ENCODE measurements at regions not wholly inside any gene's neighbourhood (a gene's known extent, or its start where the extent isn't known, plus 50 kb on each side); places are given as distances from the start of the nearest gene placed in this dataset.

- Histone ChIP-seq H3K9me3 (ENCODE audit: control insufficient read depth in 2 of 2, low read length in 2 of 2) (no peaks in the 10 kb centered on the region), H3K4me3 (ENCODE audit: low read length in 2 of 2) (no peak overlapping the region), H3K4me1 (ENCODE audit: control insufficient read depth, insufficient read depth, low read length) (no peaks in the 10 kb centered on the region), H3K9ac (ENCODE audit: low read length in 2 of 2) (no peak overlapping the region), H3K27ac (ENCODE audit: low read length) (no peak overlapping the region), H3K27me3 (ENCODE audit: control insufficient read depth in 1 of 2, insufficient read depth in 2 of 2, low read length in 2 of 2) (no peaks in the 10 kb centered on the region), H3K36me3 (ENCODE audit: control insufficient read depth in 2 of 2, insufficient read depth in 2 of 2, low read length in 2 of 2) (no peaks in the 10 kb centered on the region)
Measured at GRCh38 chr5:165956854-165957253, 2334.6 kb upstream of the WWC1 start.

GRCh38 chr5:165981671-165982070 lies 2309.8 kb upstream of the WWC1 start:
- no peaks in the 10 kb centered on the region for H3K36me3 ChIP-seq (ENCODE audit: control insufficient read depth in 2 of 2, insufficient read depth in 2 of 2, low read length in 2 of 2)
- H3K9me3 ChIP-seq (ENCODE audit: control insufficient read depth in 2 of 2, low read length in 2 of 2) = no peaks in the 10 kb centered on the region
- no peak overlapping the region for H3K9ac ChIP-seq (ENCODE audit: low read length in 2 of 2)
- no peaks in the 10 kb centered on the region for H3K27me3 ChIP-seq (ENCODE audit: control insufficient read depth in 1 of 2, insufficient read depth in 2 of 2, low read length in 2 of 2)
- no peak overlapping the region for H3K27ac ChIP-seq (ENCODE audit: low read length)
- no peaks in the 10 kb centered on the region for H3K4me1 ChIP-seq (ENCODE audit: control insufficient read depth, insufficient read depth, low read length)
- H3K4me3 ChIP-seq (ENCODE audit: low read length in 2 of 2) = no peak overlapping the region

DNA sequence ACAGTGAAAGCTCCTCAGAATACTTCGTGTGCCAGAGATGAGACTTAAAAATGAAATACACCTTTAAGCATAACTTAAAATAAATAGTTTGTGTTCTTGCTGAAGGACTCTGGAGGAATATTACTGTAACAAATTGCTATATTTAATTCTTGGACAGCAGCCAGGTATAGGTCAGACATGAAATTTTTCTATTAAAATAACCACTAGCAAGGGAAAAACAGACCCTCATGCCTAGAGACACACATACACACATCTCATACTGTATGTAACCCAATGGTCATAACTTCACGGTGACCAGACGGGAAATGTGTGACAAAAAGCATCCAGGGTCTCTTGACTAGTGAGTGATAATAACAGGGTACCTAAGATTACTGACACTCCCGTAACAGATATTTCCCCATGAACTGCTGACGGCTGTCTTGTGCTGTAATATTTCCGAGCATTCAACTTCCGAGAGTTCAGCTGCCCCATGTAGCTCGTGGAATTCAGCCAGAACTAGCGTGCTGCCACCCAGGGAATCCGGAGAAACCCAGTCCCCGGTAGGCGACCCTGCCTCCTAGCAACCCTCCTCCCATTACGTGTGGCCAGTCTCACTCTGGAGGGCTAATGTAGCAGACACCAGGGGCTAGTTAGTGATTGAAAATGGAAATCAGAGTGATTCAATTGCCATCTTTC lies 2295.1 kb upstream of the WWC1 start:
- H3K27me3 ChIP-seq (ENCODE audit: control insufficient read depth in 1 of 2, insufficient read depth in 2 of 2, low read length in 2 of 2) = no peaks in the 10 kb centered on the region
- no peaks in the 10 kb centered on the region for H3K9me3 ChIP-seq (ENCODE audit: control insufficient read depth in 2 of 2, low read length in 2 of 2)
- peak overlapping the region in 1 of 2 donors; percentile 9 for H3K4me3 ChIP-seq (ENCODE audit: low read length in 2 of 2)
- no peaks in the 10 kb centered on the region for H3K36me3 ChIP-seq (ENCODE audit: control insufficient read depth in 2 of 2, insufficient read depth in 2 of 2, low read length in 2 of 2)
- no peak overlapping the region for H3K9ac ChIP-seq (ENCODE audit: low read length in 2 of 2)
- H3K27ac ChIP-seq (ENCODE audit: low read length) = no peak overlapping the region
- H3K4me1 ChIP-seq (ENCODE audit: control insufficient read depth, insufficient read depth, low read length) = no peaks in the 10 kb centered on the region

- no peak overlapping the region for H3K27ac ChIP-seq (ENCODE audit: low read length)
- no peaks in the 10 kb centered on the region for H3K27me3 ChIP-seq (ENCODE audit: control insufficient read depth in 1 of 2, insufficient read depth in 2 of 2, low read length in 2 of 2)
- no peaks in the 10 kb centered on the region for H3K9me3 ChIP-seq (ENCODE audit: control insufficient read depth in 2 of 2, low read length in 2 of 2)
- no peak overlapping the region for H3K9ac ChIP-seq (ENCODE audit: low read length in 2 of 2)
- no peaks in the 10 kb centered on the region for H3K36me3 ChIP-seq (ENCODE audit: control insufficient read depth in 2 of 2, insufficient read depth in 2 of 2, low read length in 2 of 2)
- no peak overlapping the region for H3K4me3 ChIP-seq (ENCODE audit: low read length in 2 of 2)
- no peaks in the 10 kb centered on the region for H3K4me1 ChIP-seq (ENCODE audit: control insufficient read depth, insufficient read depth, low read length)
Measured at GRCh38 chr5:165999693-166000320, 2291.6 kb upstream of the WWC1 start.

GRCh38 chr5:166004006-166004405 lies 2287.4 kb upstream of the WWC1 start:
- Histone ChIP-seq H3K27me3 (ENCODE audit: control insufficient read depth in 1 of 2, insufficient read depth in 2 of 2, low read length in 2 of 2) (no peaks in the 10 kb centered on the region), H3K9me3 (ENCODE audit: control insufficient read depth in 2 of 2, low read length in 2 of 2) (no peaks in the 10 kb centered on the region), H3K36me3 (ENCODE audit: control insufficient read depth in 2 of 2, insufficient read depth in 2 of 2, low read length in 2 of 2) (no peaks in the 10 kb centered on the region), H3K9ac (ENCODE audit: low read length in 2 of 2) (no peak overlapping the region), H3K4me3 (ENCODE audit: low read length in 2 of 2) (no peak overlapping the region), H3K4me1 (ENCODE audit: control insufficient read depth, insufficient read depth, low read length) (no peaks in the 10 kb centered on the region), H3K27ac (ENCODE audit: low read length) (no peak overlapping the region)

DNA sequence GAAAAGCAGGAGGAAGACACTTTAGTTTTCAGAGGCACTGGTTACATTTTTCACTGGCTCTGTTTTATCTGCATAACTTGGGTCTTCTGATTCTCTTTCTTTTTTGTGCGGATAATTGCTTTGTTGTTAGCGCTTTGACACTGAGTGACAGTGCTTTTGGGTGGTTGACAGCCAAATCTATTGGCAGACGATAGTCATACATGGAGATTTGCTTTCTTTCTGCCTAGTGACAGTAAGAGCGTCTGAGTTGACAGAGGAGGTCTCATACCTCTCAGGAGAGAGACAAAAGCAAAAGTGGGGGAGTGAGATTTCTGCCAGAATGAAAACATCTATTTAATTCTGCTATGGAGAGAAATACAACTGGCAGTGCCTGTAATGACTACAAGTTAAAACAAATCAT lies 2278.0 kb upstream of the WWC1 start:
- H3K36me3 ChIP-seq (ENCODE audit: control insufficient read depth in 2 of 2, insufficient read depth in 2 of 2, low read length in 2 of 2) = no peaks in the 10 kb centered on the region
- H3K27ac ChIP-seq (ENCODE audit: low read length) = no peak overlapping the region
- no peaks in the 10 kb centered on the region for H3K27me3 ChIP-seq (ENCODE audit: control insufficient read depth in 1 of 2, insufficient read depth in 2 of 2, low read length in 2 of 2)
- no peaks in the 10 kb centered on the region for H3K4me1 ChIP-seq (ENCODE audit: control insufficient read depth, insufficient read depth, low read length)
- H3K9me3 ChIP-seq (ENCODE audit: control insufficient read depth in 2 of 2, low read length in 2 of 2) = no peaks in the 10 kb centered on the region
- no peak overlapping the region for H3K4me3 ChIP-seq (ENCODE audit: low read length in 2 of 2)
- no peak overlapping the region for H3K9ac ChIP-seq (ENCODE audit: low read length in 2 of 2)

GRCh38 chr5:166014256-166014655 lies 2277.2 kb upstream of the WWC1 start:
- H3K27me3 ChIP-seq (ENCODE audit: control insufficient read depth in 1 of 2, insufficient read depth in 2 of 2, low read length in 2 of 2) = no peaks in the 10 kb centered on the region
- H3K36me3 ChIP-seq (ENCODE audit: control insufficient read depth in 2 of 2, insufficient read depth in 2 of 2, low read length in 2 of 2) = no peaks in the 10 kb centered on the region
- no peak overlapping the region for H3K27ac ChIP-seq (ENCODE audit: low read length)
- H3K9me3 ChIP-seq (ENCODE audit: control insufficient read depth in 2 of 2, low read length in 2 of 2) = no peaks in the 10 kb centered on the region
- H3K4me3 ChIP-seq (ENCODE audit: low read length in 2 of 2) = no peak overlapping the region
- no peaks in the 10 kb centered on the region for H3K4me1 ChIP-seq (ENCODE audit: control insufficient read depth, insufficient read depth, low read length)
- H3K9ac ChIP-seq (ENCODE audit: low read length in 2 of 2) = no peak overlapping the region

- no peaks in the 10 kb centered on the region for H3K4me1 ChIP-seq (ENCODE audit: control insufficient read depth, insufficient read depth, low read length)
- H3K36me3 ChIP-seq (ENCODE audit: control insufficient read depth in 2 of 2, insufficient read depth in 2 of 2, low read length in 2 of 2) = no peaks in the 10 kb centered on the region
Measured at GRCh38 chr5:166018716-166019115, 2272.7 kb upstream of the WWC1 start.

DNA sequence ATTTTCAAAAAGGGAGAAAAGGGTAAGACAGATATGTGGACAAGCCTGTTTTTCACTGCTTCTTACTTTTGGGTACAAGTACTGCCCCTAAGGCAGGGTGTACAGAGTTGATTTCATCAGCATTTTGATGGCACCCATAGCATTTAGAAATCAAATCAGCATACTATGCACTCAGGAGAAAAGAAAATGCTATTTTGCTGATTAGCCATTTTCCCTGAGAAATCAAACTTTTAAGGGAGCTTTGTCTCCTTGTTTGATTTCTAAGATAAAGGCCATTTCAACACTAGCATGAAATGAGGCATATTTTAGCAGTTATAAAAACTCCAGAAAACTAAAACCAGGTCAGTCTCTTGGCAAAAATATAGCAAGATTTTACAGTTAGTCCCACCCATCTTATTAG lies 2269.4 kb upstream of the WWC1 start:
- Histone ChIP-seq H3K4me3 (ENCODE audit: low read length in 2 of 2) (no peak overlapping the region), H3K27ac (ENCODE audit: low read length) (no peak overlapping the region), H3K9me3 (ENCODE audit: control insufficient read depth in 2 of 2, low read length in 2 of 2) (no peaks in the 10 kb centered on the region), H3K36me3 (ENCODE audit: control insufficient read depth in 2 of 2, insufficient read depth in 2 of 2, low read length in 2 of 2) (no peaks in the 10 kb centered on the region), H3K9ac (ENCODE audit: low read length in 2 of 2) (no peak overlapping the region), H3K27me3 (ENCODE audit: control insufficient read depth in 1 of 2, insufficient read depth in 2 of 2, low read length in 2 of 2) (no peaks in the 10 kb centered on the region), H3K4me1 (ENCODE audit: control insufficient read depth, insufficient read depth, low read length) (no peaks in the 10 kb centered on the region)

More at GRCh38 chr5:166018716-166019115, 2272.7 kb upstream of the WWC1 start:
- H3K4me3 ChIP-seq (ENCODE audit: low read length in 2 of 2) = no peak overlapping the region
- H3K9me3 ChIP-seq (ENCODE audit: control insufficient read depth in 2 of 2, low read length in 2 of 2) = no peaks in the 10 kb centered on the region
- no peak overlapping the region for H3K9ac ChIP-seq (ENCODE audit: low read length in 2 of 2)
- H3K27me3 ChIP-seq (ENCODE audit: control insufficient read depth in 1 of 2, insufficient read depth in 2 of 2, low read length in 2 of 2) = no peaks in the 10 kb centered on the region
- H3K27ac ChIP-seq (ENCODE audit: low read length) = no peak overlapping the region

DNA sequence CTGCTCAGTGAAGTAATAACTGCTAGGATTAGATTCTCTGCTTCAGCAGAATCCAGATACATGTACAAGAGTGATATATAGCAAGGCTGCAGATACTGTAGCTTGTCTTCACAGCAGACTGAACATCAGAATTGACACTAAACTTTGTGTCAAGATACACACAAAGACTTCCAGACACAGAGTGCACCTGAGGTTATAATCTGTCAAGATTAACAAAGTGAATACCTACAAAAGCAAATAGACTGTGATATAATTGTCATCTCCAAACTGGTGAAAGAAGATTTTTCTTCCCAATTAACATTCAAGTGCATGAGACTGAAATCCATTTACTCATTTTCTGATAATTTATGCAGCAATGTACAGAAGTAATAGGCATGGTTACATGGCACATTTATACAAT lies 2266.5 kb upstream of the WWC1 start:
- Histone ChIP-seq H3K36me3 (ENCODE audit: control insufficient read depth in 2 of 2, insufficient read depth in 2 of 2, low read length in 2 of 2) (no peaks in the 10 kb centered on the region), H3K27ac (ENCODE audit: low read length) (no peak overlapping the region), H3K9ac (ENCODE audit: low read length in 2 of 2) (no peak overlapping the region), H3K9me3 (ENCODE audit: control insufficient read depth in 2 of 2, low read length in 2 of 2) (no peaks in the 10 kb centered on the region), H3K27me3 (ENCODE audit: control insufficient read depth in 1 of 2, insufficient read depth in 2 of 2, low read length in 2 of 2) (no peaks in the 10 kb centered on the region), H3K4me3 (ENCODE audit: low read length in 2 of 2) (no peak overlapping the region), H3K4me1 (ENCODE audit: control insufficient read depth, insufficient read depth, low read length) (no peaks in the 10 kb centered on the region)

GRCh38 chr5:166027582-166027981 lies 2263.9 kb upstream of the WWC1 start:
- Histone ChIP-seq H3K9ac (ENCODE audit: low read length in 2 of 2) (no peak overlapping the region), H3K4me1 (ENCODE audit: control insufficient read depth, insufficient read depth, low read length) (no peaks in the 10 kb centered on the region), H3K9me3 (ENCODE audit: control insufficient read depth in 2 of 2, low read length in 2 of 2) (no peaks in the 10 kb centered on the region), H3K27ac (ENCODE audit: low read length) (no peak overlapping the region), H3K27me3 (ENCODE audit: control insufficient read depth in 1 of 2, insufficient read depth in 2 of 2, low read length in 2 of 2) (no peaks in the 10 kb centered on the region), H3K4me3 (ENCODE audit: low read length in 2 of 2) (no peak overlapping the region), H3K36me3 (ENCODE audit: control insufficient read depth in 2 of 2, insufficient read depth in 2 of 2, low read length in 2 of 2) (no peaks in the 10 kb centered on the region)

Measured in stomach smooth muscle (tissue), 2 donors.